WERI-Rb-1 (cell line): ENCODE measurements at regions not wholly inside any gene's neighbourhood (a gene's known extent, or its start where the extent isn't known, plus 50 kb on each side); places are given as distances from the start of the nearest gene placed in this dataset.

ENCODE experiments used
- DNase-seq: peaks from one replicate; pipeline ENCODE4 v3.0.0-alpha.2; 2020
- H3K27ac ChIP-seq: fragments of 250-450 bp; sonication (Bioruptor Pico); 2 replicates; pipeline ENCODE4 v1.5.1; 2020; ENCODE audit warnings: mild to moderate bottlenecking, moderate library complexity
- H3K27me3 ChIP-seq: fragments of 250-450 bp; sonication (Bioruptor Pico); 2 replicates; pipeline ENCODE4 v1.5.1; 2021; ENCODE audit warnings: mild to moderate bottlenecking, low read depth, moderate library complexity; ENCODE audit not compliant: insufficient read depth, severe bottlenecking
- H3K36me3 ChIP-seq: fragments of 250-450 bp; sonication (Bioruptor Pico); 2 replicates; pipeline ENCODE4 v1.5.1; 2020; ENCODE audit warnings: mild to moderate bottlenecking, moderate library complexity
- H3K4me3 ChIP-seq: 2 replicates; pipeline ENCODE4 v1.5.1; 2011; ENCODE audit warnings: low read depth, mild to moderate bottlenecking, control low read depth, low read length
- H3K9me3 ChIP-seq: fragments of 250-450 bp; sonication (Bioruptor Pico); 2 replicates; pipeline ENCODE4 v1.5.1; 2021; ENCODE audit warnings: mild to moderate bottlenecking, moderate library complexity; ENCODE audit not compliant: severe bottlenecking
- CTCF ChIP-seq: IDR thresholded peaks from 2 replicates; pipeline ENCODE4 v1.5.1; 2011; ENCODE audit warnings: low read depth, mild to moderate bottlenecking, control low read depth, inconsistent platforms, low read length

GRCh38 chr10:128281861-128282260 lies 155.6 kb upstream of the MKI67 start:
- Histone ChIP-seq H3K27ac (no peak overlapping the region), H3K27me3 (peaks cover 5% of the 10 kb centered on the region), H3K36me3 (no peaks in the 10 kb centered on the region), H3K9me3 (no peaks in the 10 kb centered on the region), H3K4me3 (no peak overlapping the region)
- DNase-seq = no peak
- no peak for TF ChIP-seq CTCF

GRCh38 chr10:128286141-128286761 lies 160.0 kb upstream of the MKI67 start:
- Histone ChIP-seq H3K9me3 (peaks cover 10% of the 10 kb centered on the region), H3K4me3 (peak overlapping the region; percentile 16; the same call in 1 of the 2 replicates), H3K36me3 (no peaks in the 10 kb centered on the region), H3K27ac (no peak overlapping the region), H3K27me3 (peaks cover 18% of the 10 kb centered on the region)
- no peak for DNase-seq
- TF ChIP-seq CTCF = no peak

GRCh38 chr10:128286762-128287500 lies 160.7 kb upstream of the MKI67 start:
- Histone ChIP-seq H3K27ac (no peak overlapping the region), H3K36me3 (no peaks in the 10 kb centered on the region), H3K9me3 (peaks cover 10% of the 10 kb centered on the region), H3K4me3 (peak overlapping the region; percentile 23), H3K27me3 (peaks cover 18% of the 10 kb centered on the region)
- peak; percentile 19 for DNase-seq
- no peak for TF ChIP-seq CTCF

- no peak for DNase-seq
- no peaks in the 10 kb centered on the region for H3K36me3 ChIP-seq
- peaks cover 18% of the 10 kb centered on the region for H3K27me3 ChIP-seq
- H3K4me3 ChIP-seq = no peak overlapping the region
- peaks cover 10% of the 10 kb centered on the region for H3K9me3 ChIP-seq
- no peak overlapping the region for H3K27ac ChIP-seq
- TF ChIP-seq CTCF = no peak
These were observed 161.7 kb upstream of the MKI67 start for GRCh38 chr10:128287921-128288320.

GRCh38 chr10:128289621-128290020 lies 163.4 kb upstream of the MKI67 start:
- no peak for TF ChIP-seq CTCF
- no peaks in the 10 kb centered on the region for H3K36me3 ChIP-seq
- no peak overlapping the region for H3K4me3 ChIP-seq
- peaks cover 18% of the 10 kb centered on the region for H3K27me3 ChIP-seq
- peaks cover 10% of the 10 kb centered on the region for H3K9me3 ChIP-seq
- DNase-seq = no peak
- no peak overlapping the region for H3K27ac ChIP-seq
